GM12875 (cell line): ENCODE measurements at regions not wholly inside any gene's neighbourhood (a gene's known extent, or its start where the extent isn't known, plus 50 kb on each side); places are given as distances from the start of the nearest gene placed in this dataset.

ENCODE experiments used
- H3K4me3 ChIP-seq: one replicate; pipeline ENCODE4 v1.5.1; 2011; ENCODE audit warnings: low read depth, low read length, control low read depth
- CTCF ChIP-seq: IDR thresholded peaks from 2 replicates; pipeline ENCODE4 v1.5.1; 2011; ENCODE audit warnings: low read depth, mild to moderate bottlenecking, control low read depth, inconsistent platforms, low read length, moderate library complexity, borderline replicate concordance; ENCODE audit not compliant: insufficient read depth

- TF ChIP-seq CTCF: no peak
- H3K4me3 ChIP-seq: no peak overlapping the region
Measured at GRCh38 chr6:1547785-1548184, 61.9 kb upstream of the FOXC1 start.

GRCh38 chr6:1551249-1551648, 58.5 kb upstream of the FOXC1 start:
- H3K4me3 ChIP-seq: no peak overlapping the region
- no peak for TF ChIP-seq CTCF

- no peak overlapping the region for H3K4me3 ChIP-seq
- peak; percentile 33; the same call in 1 of the 2 replicates for TF ChIP-seq CTCF
Measured at GRCh38 chr6:1552296-1552761, 57.4 kb upstream of the FOXC1 start.

GRCh38 chr6:1553562-1554083, 56.1 kb upstream of the FOXC1 start:
- no peak overlapping the region for H3K4me3 ChIP-seq
- no peak for TF ChIP-seq CTCF

GRCh38 chr6:1554141-1554475, 55.6 kb upstream of the FOXC1 start:
- no peak overlapping the region for H3K4me3 ChIP-seq
- TF ChIP-seq CTCF: no peak

- TF ChIP-seq CTCF: peak; percentile 72; the same call in 1 of the 2 replicates
- H3K4me3 ChIP-seq: no peak overlapping the region
Measured at GRCh38 chr6:1554476-1555310, 55.0 kb upstream of the FOXC1 start.

- no peak for TF ChIP-seq CTCF
- no peak overlapping the region for H3K4me3 ChIP-seq
Measured at GRCh38 chr6:1558388-1558787, 51.3 kb upstream of the FOXC1 start.
